HFFc6 (cell line): ENCODE measurements at regions not wholly inside any gene's neighbourhood (a gene's known extent, or its start where the extent isn't known, plus 50 kb on each side); places are given as distances from the start of the nearest gene placed in this dataset.

Source experiments
- DNase-seq: peaks from one replicate; pipeline ENCODE4 v3.0.0-alpha.2; 2018
- H3K27ac Mint-ChIP-seq: 2 replicates; pipeline ENCODE4 v1.8.0; 2020; ENCODE audit warnings: mild to moderate bottlenecking, mixed read lengths
- H3K27me3 Mint-ChIP-seq: 2 replicates; pipeline ENCODE4 v1.8.0; 2021; ENCODE audit warnings: mild to moderate bottlenecking, moderate library complexity, mixed read lengths; ENCODE audit not compliant: insufficient read depth
- H3K36me3 Mint-ChIP-seq: 2 replicates; pipeline ENCODE4 v1.8.0; 2021; ENCODE audit warnings: low read depth, mixed read lengths
- H3K4me1 Mint-ChIP-seq: 2 replicates; pipeline ENCODE4 v1.8.0; 2020; ENCODE audit warnings: low read depth, mixed read lengths
- H3K4me3 Mint-ChIP-seq: 2 replicates; pipeline ENCODE4 v1.8.0; 2020; ENCODE audit warnings: mild to moderate bottlenecking, moderate library complexity, mixed read lengths
- H3K9me3 Mint-ChIP-seq: 2 replicates; pipeline ENCODE4 v1.8.0; 2020; ENCODE audit warnings: mild to moderate bottlenecking, mixed read lengths
- CTCF ChIP-seq: fragments of 200-600 bp; sonication (generic); IDR thresholded peaks from 2 replicates; pipeline ENCODE4 v1.5.0; 2021; ENCODE audit warnings: antibody characterized with exemption, mild to moderate bottlenecking

GRCh38 chr3:177739461-177739860 lies 542.2 kb upstream of the TBL1XR1 start:
- DNase-seq = no peak
- peaks cover 4% of the 10 kb centered on the region for H3K27me3 Mint-ChIP-seq
- TF ChIP-seq CTCF = no peak
- H3K4me1 Mint-ChIP-seq = peaks cover 25% of the 10 kb centered on the region
- no peak overlapping the region for H3K4me3 Mint-ChIP-seq
- H3K27ac Mint-ChIP-seq = no peak overlapping the region
- H3K9me3 Mint-ChIP-seq = no peaks in the 10 kb centered on the region
- no peaks in the 10 kb centered on the region for H3K36me3 Mint-ChIP-seq

GRCh38 chr3:177740254-177740653 lies 543.0 kb upstream of the TBL1XR1 start:
- H3K9me3 Mint-ChIP-seq = no peaks in the 10 kb centered on the region
- H3K36me3 Mint-ChIP-seq = no peaks in the 10 kb centered on the region
- H3K27ac Mint-ChIP-seq = no peak overlapping the region
- DNase-seq = no peak
- TF ChIP-seq CTCF = no peak
- peaks cover 30% of the 10 kb centered on the region for H3K4me1 Mint-ChIP-seq
- peaks cover 4% of the 10 kb centered on the region for H3K27me3 Mint-ChIP-seq
- H3K4me3 Mint-ChIP-seq = no peak overlapping the region

- no peaks in the 10 kb centered on the region for H3K9me3 Mint-ChIP-seq
- no peak overlapping the region for H3K4me3 Mint-ChIP-seq
Measured at GRCh38 chr3:177742273-177742672, 545.0 kb upstream of the TBL1XR1 start.

GRCh38 chr3:177743173-177743890 lies 546.0 kb upstream of the TBL1XR1 start:
- Mint-ChIP-seq H3K36me3 (no peaks in the 10 kb centered on the region), H3K27me3 (peaks cover 4% of the 10 kb centered on the region), H3K4me1 (peaks cover 40% of the 10 kb centered on the region), H3K9me3 (no peaks in the 10 kb centered on the region), H3K4me3 (peak overlapping the region; percentile 15; the same call in 1 of the 2 replicates), H3K27ac (no peak overlapping the region)
- no peak for DNase-seq
- no peak for TF ChIP-seq CTCF

More at GRCh38 chr3:177742273-177742672, 545.0 kb upstream of the TBL1XR1 start:
- Mint-ChIP-seq H3K36me3 (no peaks in the 10 kb centered on the region), H3K27ac (no peak overlapping the region), H3K27me3 (peaks cover 4% of the 10 kb centered on the region), H3K4me1 (peaks cover 40% of the 10 kb centered on the region)
- no peak for DNase-seq
- no peak for TF ChIP-seq CTCF

GRCh38 chr3:177744873-177745606 lies 547.8 kb upstream of the TBL1XR1 start:
- H3K36me3 Mint-ChIP-seq = no peaks in the 10 kb centered on the region
- peak; percentile 51 for DNase-seq
- no peaks in the 10 kb centered on the region for H3K9me3 Mint-ChIP-seq
- H3K27me3 Mint-ChIP-seq = peaks cover 4% of the 10 kb centered on the region
- peaks cover 40% of the 10 kb centered on the region for H3K4me1 Mint-ChIP-seq
- 0 out of 2 replicates have a peak overlapping the region, but pooled peaks have one; percentile 15 for H3K4me3 Mint-ChIP-seq
- H3K27ac Mint-ChIP-seq = peak overlapping the region; percentile 22; the same call in 1 of the 2 replicates
- TF ChIP-seq CTCF = no peak
